Activated T-cell treated with anti-CD3 and anti-CD28 coated beads, Interleukin-2, amount 50 U/mL, for 4 hours (primary cell): ENCODE measurements at regions not wholly inside any gene's neighbourhood (a gene's known extent, or its start where the extent isn't known, plus 50 kb on each side); places are given as distances from the start of the nearest gene placed in this dataset.

Experiments
- ATAC-seq, 2 donors: fragments of 200-7000 bp; cut with Tn5 transposase; one replicate each; pipeline ENCODE4 v1.10.0; 2021
- DNase-seq: peaks from one replicate; pipeline ENCODE4 v3.0.0-alpha.2; 2020
- H3K27me3 Mint-ChIP-seq: one replicate; pipeline ENCODE4 v1.8.0; 2021; ENCODE audit warnings: low read depth, mixed read lengths
- H3K36me3 Mint-ChIP-seq: one replicate; pipeline ENCODE4 v1.8.0; 2022; ENCODE audit warnings: mixed read lengths; ENCODE audit not compliant: insufficient read depth
- H3K4me1 Mint-ChIP-seq: one replicate; pipeline ENCODE4 v1.8.0; 2021; ENCODE audit warnings: low read depth, mixed read lengths
- H3K4me3 Mint-ChIP-seq: one replicate; pipeline ENCODE4 v1.8.0; 2021; ENCODE audit warnings: mild to moderate bottlenecking, moderate library complexity, mixed read lengths
- H3K9me3 Mint-ChIP-seq: one replicate; pipeline ENCODE4 v1.8.0; 2021; ENCODE audit warnings: mixed read lengths

GRCh38 chr14:71863049-71863448, 69.2 kb upstream of the RGS6 start:
- H3K36me3 Mint-ChIP-seq = no peaks in the 10 kb centered on the region
- H3K4me3 Mint-ChIP-seq = no peak overlapping the region
- peaks cover 7% of the 10 kb centered on the region for H3K27me3 Mint-ChIP-seq
- H3K9me3 Mint-ChIP-seq = no peaks in the 10 kb centered on the region
- ATAC-seq (no peak), DNase-seq (no peak)
- H3K4me1 Mint-ChIP-seq = no peaks in the 10 kb centered on the region

DNA sequence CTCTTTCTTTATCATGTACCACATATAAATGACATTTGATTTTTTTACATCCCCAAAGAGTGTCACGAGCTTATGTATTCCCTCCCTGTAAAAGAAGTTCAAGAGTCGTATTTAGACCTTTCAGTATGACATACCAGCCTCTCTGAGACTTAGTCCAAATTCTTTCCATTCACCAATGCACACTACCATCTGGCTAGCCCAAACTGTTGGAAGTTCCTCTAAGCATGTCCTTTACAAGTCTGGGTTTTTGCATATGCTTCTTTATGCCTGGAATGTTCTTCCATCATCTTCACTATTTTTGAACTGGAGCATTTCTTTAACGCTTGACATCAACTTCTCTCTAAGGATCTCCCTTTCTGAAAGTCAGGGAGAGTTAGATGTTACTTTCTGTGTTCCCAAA, 68.5 kb upstream of the RGS6 start:
- Mint-ChIP-seq H3K4me1 (no peaks in the 10 kb centered on the region), H3K4me3 (no peak overlapping the region), H3K9me3 (no peaks in the 10 kb centered on the region), H3K36me3 (no peaks in the 10 kb centered on the region), H3K27me3 (peaks cover 7% of the 10 kb centered on the region)
- DNase-seq (no peak), ATAC-seq (no peak)
